22Rv1 (cell line): ENCODE measurements at regions not wholly inside any gene's neighbourhood (a gene's known extent, or its start where the extent isn't known, plus 50 kb on each side); places are given as distances from the start of the nearest gene placed in this dataset.

Source experiments
- ZFX ChIP-seq: fragments of 450-650 bp; IDR thresholded peaks from 2 replicates; pipeline ENCODE4 v1.6.1; 2017; ENCODE audit warnings: antibody characterized with exemption, borderline replicate concordance
- TF ChIP-seq, protein P1 (sequence below): fragments of 450-650 bp; IDR thresholded peaks from 2 replicates; pipeline ENCODE4 v1.5.1; 2017; ENCODE audit warnings: mild to moderate bottlenecking

DNA sequence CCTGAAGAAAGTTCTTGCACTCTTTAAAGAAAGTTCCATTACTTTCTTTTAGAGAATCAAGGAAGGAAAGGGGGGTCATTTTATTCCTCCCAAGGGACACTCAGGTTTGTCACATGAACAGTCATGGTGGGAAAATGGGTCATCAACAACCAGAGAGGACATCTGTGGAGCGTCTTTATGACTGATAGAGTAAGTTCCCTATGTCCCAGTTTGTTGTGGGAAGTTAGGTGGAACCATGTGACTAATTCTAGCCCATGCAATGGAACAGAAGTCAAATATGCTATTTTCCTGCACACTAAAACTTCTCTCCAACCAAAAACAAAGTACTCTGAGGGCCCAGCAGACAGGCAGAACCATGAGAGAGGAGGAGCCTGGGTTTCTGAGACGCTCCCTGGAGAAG is 165.6 kb upstream of the SERTAD2 start:
- TF ChIP-seq, protein P1, sequence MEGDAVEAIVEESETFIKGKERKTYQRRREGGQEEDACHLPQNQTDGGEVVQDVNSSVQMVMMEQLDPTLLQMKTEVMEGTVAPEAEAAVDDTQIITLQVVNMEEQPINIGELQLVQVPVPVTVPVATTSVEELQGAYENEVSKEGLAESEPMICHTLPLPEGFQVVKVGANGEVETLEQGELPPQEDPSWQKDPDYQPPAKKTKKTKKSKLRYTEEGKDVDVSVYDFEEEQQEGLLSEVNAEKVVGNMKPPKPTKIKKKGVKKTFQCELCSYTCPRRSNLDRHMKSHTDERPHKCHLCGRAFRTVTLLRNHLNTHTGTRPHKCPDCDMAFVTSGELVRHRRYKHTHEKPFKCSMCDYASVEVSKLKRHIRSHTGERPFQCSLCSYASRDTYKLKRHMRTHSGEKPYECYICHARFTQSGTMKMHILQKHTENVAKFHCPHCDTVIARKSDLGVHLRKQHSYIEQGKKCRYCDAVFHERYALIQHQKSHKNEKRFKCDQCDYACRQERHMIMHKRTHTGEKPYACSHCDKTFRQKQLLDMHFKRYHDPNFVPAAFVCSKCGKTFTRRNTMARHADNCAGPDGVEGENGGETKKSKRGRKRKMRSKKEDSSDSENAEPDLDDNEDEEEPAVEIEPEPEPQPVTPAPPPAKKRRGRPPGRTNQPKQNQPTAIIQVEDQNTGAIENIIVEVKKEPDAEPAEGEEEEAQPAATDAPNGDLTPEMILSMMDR, result no peak
- no peak for TF ChIP-seq ZFX
